GM18909 (cell line): ENCODE measurements at regions not wholly inside any gene's neighbourhood (a gene's known extent, or its start where the extent isn't known, plus 50 kb on each side); places are given as distances from the start of the nearest gene placed in this dataset.
"Not testable (repeated sequence)": the region's sequence is repeated elsewhere in the genome, so short reads cannot be mapped to it uniquely, and the experiment has no call there.

ENCODE experiments used
- ATAC-seq: cut with Tn5 transposase; IDR thresholded peaks from one replicate; pipeline ENCODE4 v1.9.1; 2021; ENCODE audit warnings: mild to moderate bottlenecking; ENCODE audit not compliant: unreplicated experiment, poor library complexity

DNA sequence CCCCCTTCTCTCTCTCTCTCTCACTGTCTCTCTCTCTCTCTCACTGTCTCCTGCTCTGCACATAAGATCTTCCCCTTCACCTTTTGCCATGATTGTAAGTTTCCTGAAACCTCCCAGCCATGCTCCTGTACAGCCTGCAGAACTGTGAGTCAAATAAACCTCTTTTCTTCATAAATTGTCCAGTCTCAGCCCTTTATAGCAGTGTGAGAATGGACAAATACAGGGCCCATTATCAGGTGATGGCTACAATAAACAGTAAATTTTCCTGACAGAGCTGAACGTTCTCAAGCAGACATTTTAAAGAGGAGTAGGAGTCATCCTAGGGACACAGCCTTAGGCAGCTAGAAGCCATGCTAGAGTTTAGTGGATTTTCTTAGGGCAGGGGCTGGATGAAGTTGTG is 1679.7 kb upstream of the B3GALT2 start:
- ATAC-seq, result no peak

DNA sequence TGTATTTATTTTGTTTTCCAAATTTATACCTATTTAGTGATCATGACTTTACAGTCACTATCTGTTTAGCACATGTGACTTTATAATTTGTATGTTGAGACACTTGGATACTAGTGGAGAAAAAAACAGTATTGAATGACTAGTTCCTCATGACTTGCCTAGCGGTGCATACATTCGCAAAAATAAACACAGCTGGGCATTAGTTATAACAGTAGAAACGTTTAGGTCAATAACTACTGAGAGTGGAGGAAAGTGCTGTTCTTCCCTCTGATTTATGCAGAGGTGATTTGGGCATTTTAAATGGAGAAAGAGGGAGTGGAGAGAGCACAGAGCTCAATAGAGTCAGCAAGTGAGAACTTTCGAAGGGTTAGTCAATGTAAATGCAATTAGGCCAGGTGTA is 1679.0 kb upstream of the B3GALT2 start:
- ATAC-seq, result no peak

DNA sequence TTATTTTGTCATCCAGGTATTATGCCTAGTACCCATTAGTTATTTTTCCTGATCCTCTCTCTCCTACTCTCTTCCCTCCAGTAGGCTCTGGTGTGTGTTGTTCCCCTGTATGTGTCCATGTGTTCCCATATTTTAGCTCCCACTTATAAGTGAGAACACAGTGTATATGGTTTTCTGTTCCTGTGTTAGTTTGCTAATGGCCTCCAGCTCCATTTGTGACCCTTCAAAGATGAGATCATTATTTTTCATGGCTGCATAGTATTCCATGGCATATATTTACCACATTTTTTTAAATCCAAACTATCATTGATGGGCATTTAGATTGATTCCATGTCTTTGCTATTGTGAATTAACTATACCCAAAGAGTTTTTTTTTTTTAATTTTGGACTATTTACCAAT is 1675.7 kb upstream of the B3GALT2 start:
- no peak for ATAC-seq

GRCh38 chr1:194860248-194861201 is 1674.1 kb upstream of the B3GALT2 start:
- no peak for ATAC-seq

- ATAC-seq, result not testable (repeated sequence)
Measured at GRCh38 chr1:194859481-194860154, 1673.2 kb upstream of the B3GALT2 start.

DNA sequence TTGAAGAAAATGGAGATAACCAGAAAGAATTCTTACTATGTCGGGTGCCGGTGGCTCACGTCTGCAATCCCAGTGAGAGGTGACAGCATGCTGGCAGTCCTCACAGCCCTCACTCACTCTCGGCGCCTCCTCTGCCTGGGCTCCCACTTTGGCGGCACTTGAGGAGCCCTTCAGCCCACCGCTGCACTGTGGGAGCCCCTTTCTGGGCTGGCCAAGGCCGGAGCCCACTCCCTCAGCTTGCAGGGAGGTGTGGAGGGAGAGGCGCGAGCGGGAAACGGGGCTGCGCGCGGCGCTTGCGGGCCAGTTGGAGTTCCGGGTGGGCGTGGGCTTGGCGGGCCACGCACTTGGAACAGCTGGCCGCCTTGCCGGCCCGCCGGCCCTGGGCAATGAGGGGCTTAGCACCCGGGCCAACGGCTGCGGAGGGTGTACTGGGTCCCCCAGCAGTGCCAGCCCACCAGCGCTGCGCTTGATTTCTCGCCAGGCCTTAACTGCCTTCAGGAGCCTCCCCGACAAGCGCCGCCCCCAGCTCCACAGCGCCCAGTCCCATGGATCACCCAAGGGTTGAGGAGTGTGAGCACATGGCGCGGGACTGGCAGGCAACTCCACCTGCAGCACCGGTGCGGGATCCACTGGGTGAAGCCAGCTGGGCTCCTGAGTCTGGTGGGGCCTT is 1672.5 kb upstream of the B3GALT2 start:
- ATAC-seq, result not testable (repeated sequence)

DNA sequence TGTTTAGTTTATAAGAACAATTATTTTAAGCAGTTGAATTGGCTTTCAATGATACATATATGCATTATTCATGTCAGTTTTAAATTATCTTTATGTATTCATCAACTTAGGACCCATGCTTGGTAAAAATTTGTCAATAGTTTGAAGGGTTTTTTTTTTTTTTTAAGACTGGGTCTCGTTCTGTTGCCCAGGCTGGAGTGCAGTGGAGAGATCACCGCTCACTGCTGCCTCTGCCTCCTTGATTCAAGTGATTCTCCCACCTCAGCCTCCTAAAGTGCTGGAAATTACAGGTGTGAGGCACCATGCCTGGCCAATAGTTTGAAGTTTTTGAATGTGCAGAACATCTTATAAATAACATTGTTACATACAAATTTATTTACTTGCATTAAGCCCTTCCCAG is 1671.0 kb upstream of the B3GALT2 start:
- no peak for ATAC-seq

DNA sequence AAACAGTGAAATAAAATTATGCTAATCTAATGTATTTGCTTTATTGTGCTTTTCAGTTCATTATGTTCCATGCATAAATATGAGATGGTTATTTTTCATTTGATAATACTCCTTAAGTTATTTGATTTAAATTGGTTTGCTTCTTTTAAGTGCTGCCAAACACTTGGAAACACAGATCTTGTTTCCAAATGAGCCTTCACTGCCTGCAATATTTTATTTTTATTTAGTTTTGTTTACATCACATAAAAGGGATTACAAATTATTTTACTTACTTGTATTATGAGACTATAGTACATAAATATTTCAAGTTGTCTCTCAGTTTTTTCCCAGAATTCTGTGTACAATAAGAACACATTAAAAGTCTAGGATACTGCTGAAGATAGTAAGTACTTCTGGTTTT is 1662.4 kb upstream of the B3GALT2 start:
- no peak for ATAC-seq

DNA sequence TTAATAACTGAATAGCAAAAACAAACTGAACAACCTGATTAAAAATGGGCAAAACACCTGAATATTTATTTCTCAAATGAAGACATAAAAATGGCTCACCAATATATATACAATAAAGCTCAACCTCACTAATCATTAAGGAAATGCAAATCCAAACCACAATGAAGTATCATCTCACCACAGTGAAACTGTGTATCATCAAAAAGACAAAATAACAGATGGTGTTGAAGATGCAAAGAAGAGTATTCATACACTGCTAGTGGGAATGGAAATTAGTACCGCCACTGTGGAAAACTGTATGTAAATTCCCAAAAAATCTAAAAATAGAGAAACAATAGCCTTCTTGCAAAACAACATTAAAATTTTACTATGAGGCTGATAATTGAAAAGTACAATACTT is 1660.1 kb upstream of the B3GALT2 start:
- ATAC-seq, result peak; percentile 94

DNA sequence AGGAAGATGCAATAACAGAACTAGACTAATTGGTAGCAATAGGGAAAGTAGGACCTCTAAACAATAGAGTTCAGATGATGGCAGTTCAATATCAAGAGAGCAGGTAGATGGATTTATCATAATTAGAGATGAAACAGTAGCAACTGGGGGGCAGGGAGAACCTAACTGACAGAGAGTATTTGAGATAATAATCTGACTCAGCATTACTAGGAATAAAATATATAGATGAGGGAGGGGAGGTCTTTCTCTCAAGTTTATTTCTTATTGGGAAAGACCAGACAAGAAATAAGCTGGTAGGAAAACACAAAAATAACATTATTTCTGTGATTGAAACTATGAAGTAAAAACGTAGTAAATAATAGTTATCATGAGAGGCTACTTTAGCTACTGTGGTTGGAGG is 1656.7 kb upstream of the B3GALT2 start:
- no peak for ATAC-seq

GRCh38 chr1:194833111-194833510 is 1646.7 kb upstream of the B3GALT2 start:
- no peak for ATAC-seq

GRCh38 chr1:194831595-194831994 is 1645.2 kb upstream of the B3GALT2 start:
- ATAC-seq, result not testable (repeated sequence)

GRCh38 chr1:194830387-194830786 is 1644.0 kb upstream of the B3GALT2 start:
- ATAC-seq, result peak; percentile 93

- no peak for ATAC-seq
Measured at GRCh38 chr1:194829492-194829891, 1643.1 kb upstream of the B3GALT2 start.

DNA sequence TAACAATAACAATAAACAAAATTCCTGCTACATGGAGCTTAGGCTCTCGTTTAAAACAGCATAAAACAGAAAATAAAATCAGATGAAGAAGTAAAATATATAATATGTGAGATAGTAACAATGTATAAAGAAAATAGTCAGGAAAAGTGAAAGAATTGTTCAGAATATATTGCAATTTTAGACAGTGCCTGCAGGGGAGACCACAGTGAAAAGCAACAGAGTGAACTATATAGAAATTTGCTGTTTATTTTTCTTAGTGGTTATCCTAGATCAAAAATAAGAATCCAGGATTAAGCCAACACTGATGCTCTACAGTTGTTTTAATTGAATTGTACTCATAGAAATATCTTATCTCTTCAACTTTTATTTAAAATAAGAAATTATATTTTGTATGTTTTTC is 1639.0 kb upstream of the B3GALT2 start:
- no peak for ATAC-seq

- ATAC-seq, result no peak
Measured at GRCh38 chr1:194821091-194821490, 1634.7 kb upstream of the B3GALT2 start.

- no peak for ATAC-seq
Measured at GRCh38 chr1:194818674-194819073, 1632.3 kb upstream of the B3GALT2 start.

DNA sequence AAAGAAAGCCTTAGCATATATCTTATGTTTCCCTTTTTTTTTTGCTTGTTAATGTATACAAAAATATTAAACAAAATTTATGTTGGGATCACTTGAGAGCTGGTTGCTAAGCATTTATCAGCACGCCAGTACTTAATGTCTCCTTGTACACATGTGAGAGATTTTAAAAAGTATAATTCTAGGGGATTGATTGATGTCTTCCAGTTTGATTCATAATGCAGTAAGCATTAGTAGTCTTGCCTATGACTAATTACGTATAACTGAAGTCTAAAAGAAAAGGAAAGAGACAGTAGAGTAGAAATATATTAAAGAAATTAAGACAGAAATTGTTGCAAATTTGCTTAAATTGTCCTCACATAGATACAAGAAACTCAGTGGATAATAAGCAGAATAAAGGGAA is 1630.4 kb upstream of the B3GALT2 start:
- no peak for ATAC-seq

DNA sequence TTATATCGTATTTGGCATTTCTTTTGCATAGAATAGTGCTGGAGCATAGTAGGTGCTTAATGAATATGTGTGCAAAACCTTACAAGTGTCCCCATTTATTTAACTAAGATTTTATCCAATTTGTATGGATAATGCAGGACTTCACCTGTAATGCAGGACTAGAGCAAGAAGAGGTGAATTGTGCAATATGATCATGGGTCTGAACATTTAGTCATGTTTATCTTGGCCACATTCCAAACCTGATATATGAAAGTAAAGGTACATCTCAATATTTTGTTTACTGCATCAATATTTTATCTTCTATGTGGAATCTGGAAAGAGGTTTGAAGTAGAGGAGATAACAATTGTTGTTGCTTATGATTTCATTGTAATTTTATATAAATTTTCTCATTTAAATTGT is 1626.7 kb upstream of the B3GALT2 start:
- ATAC-seq, result no peak

GRCh38 chr1:194809665-194810064 is 1623.3 kb upstream of the B3GALT2 start:
- ATAC-seq, result peak; percentile 42

GRCh38 chr1:194809215-194809614 is 1622.8 kb upstream of the B3GALT2 start:
- no peak for ATAC-seq
